GM20000 (cell line): ENCODE measurements at regions not wholly inside any gene's neighbourhood (a gene's known extent, or its start where the extent isn't known, plus 50 kb on each side); places are given as distances from the start of the nearest gene placed in this dataset.

Experiments used
- DNase-seq: peaks from one replicate; pipeline ENCODE4 v3.0.0; 2012; ENCODE audit warnings: low spot score
- TF ChIP-seq, protein P1 (sequence below): IDR thresholded peaks from 2 replicates; pipeline ENCODE4 v1.5.1; 2012; ENCODE audit warnings: mild to moderate bottlenecking, control low read depth; ENCODE audit errors: extremely low read depth, missing control alignments

DNA sequence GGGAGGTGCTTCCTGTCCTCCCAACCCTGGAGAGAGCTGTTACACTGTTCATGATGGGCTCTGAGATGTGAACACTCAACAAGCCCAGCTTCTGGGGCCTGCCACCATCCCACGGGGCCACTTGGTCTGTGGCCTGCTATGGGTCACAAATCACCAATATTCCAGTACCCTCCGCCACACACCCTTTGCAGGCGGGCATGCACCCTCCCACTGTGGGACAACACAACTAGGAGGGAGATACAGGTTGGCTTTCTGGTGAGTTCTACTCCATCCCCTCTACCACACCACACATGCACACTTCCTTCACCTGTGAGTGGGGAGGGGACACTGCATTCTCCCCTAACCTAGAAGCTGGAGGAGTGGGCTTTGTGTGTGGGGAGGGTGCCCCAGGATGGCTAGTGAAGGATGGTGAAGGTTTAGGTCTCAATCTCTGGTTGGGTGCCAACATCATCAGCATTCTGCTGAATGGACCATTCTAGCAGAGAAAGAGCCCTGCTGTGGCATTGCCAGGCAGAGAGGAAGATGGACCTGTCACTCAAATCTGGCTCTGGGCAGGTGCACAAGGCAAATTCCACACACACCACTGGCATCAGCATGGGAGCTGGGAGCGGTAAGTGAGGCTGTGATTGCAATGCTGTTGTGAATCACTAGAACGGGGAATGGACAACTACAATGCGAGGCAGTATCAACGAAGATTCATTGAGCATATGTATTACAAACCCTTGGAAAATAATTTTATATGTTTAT is 175.1 kb downstream of the THBS2 start:
- no peak for DNase-seq
- TF ChIP-seq, protein P1, sequence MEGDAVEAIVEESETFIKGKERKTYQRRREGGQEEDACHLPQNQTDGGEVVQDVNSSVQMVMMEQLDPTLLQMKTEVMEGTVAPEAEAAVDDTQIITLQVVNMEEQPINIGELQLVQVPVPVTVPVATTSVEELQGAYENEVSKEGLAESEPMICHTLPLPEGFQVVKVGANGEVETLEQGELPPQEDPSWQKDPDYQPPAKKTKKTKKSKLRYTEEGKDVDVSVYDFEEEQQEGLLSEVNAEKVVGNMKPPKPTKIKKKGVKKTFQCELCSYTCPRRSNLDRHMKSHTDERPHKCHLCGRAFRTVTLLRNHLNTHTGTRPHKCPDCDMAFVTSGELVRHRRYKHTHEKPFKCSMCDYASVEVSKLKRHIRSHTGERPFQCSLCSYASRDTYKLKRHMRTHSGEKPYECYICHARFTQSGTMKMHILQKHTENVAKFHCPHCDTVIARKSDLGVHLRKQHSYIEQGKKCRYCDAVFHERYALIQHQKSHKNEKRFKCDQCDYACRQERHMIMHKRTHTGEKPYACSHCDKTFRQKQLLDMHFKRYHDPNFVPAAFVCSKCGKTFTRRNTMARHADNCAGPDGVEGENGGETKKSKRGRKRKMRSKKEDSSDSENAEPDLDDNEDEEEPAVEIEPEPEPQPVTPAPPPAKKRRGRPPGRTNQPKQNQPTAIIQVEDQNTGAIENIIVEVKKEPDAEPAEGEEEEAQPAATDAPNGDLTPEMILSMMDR = no peak

DNA sequence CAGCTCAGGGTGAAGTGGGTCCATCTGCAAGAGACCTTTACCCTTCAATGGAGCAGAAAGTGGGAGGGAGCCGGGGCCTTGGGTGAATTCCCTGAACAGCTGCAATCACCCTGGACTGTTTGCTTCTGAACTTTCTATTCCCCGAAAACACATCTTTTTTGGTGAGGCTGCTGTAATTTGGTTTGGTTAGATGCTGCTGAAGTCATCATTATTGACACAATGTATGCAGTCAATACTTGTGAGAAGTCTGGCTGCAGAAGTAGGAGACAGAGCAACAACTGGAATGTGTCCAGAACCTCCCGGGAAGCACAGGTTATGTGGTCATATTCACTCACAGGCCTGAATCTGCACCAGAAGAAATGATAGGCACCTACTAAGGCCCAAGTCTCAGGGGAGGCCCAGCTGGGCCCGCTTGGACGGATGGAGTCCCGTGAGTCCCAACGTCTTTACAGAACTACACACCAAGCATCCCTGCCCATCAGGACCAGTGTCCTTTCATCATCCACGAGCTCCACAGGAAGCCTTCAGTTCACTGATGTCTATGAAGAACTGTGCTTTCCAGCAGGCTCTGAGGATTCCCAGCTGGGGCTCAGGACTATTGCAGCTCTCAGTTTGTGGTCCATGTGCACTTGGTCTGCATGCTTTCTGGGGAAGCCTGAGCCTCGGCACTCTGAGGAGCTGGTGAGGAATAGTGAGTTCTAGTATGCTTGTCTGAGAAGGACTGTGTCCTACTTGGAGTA is 177.6 kb downstream of the THBS2 start:
- TF ChIP-seq, protein P1 = no peak
- no peak for DNase-seq

DNA sequence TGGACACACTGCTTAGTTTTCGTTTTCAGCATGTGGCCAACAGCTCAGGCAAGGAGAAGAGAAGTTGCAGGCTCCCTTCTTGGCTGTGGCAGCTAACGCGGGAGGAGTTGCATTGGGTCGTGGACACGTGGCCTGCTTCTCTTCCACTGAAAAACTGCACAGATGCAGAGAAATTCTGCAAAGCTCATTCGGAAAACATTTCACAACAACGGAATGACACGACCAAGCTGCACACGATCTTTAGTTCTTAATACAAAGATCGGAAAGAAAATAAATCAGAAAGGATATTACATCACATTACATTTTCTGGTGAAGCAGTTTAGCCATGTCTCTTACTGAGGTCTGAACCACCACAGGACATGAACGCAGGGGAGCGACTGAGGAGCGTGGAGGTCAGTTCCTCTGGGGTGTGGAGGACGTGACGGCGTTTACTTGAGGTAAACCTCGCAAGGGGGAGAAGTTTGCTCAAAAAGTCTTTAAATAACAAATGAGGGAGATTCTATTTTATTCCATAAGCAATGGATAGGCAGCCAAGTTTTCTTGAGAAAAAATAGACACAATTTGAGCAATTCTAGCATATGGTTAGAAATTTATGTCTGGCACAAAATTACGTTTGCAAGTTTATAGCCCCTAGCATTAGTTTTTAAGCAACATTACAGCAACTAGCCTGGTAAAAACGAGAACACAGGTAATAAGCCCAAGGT is 178.3 kb downstream of the THBS2 start:
- no peak for DNase-seq

DNA sequence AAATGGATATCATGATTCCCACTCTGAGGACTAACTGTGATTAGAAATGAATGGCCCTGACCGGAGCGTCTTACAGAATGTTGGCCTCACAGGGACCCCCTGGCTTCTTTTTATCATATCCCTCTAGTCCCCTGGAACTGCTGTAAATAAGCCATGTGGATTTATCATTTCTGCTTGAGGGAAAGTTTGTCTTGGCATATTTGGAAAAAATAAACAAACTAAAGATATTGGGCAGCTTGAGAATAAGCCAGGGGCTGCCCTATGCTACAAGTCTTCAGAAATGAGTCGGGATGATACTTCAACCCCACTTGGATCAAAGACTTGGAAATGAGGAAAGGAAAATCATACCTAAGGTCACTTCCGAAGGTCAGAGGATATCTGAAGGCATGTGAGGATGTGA is 179.1 kb downstream of the THBS2 start:
- TF ChIP-seq, protein P1 = no peak
- DNase-seq = no peak

More for the DNA sequence above, 178.3 kb downstream of the THBS2 start:
- TF ChIP-seq, protein P1 = no peak

DNA sequence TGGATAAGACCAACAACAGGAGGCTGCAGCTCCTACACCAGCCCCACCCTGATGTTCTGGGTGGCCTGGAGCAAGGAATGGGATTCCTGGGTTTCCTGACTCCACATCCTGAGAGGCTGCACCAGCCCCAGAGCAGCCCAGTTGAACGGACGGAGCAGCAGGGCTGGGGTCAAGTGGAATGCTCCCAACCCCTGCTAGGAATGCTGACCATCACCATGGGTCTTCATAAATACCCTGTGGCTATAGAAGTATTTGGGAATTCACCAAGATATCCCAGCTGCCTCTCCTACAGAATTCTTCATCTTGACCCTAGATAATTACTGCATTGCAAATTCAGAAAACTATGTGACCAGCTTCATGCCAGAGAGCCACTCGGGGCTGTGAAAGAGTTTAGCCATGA is 180.3 kb downstream of the THBS2 start:
- TF ChIP-seq, protein P1 = no peak
- no peak for DNase-seq

DNA sequence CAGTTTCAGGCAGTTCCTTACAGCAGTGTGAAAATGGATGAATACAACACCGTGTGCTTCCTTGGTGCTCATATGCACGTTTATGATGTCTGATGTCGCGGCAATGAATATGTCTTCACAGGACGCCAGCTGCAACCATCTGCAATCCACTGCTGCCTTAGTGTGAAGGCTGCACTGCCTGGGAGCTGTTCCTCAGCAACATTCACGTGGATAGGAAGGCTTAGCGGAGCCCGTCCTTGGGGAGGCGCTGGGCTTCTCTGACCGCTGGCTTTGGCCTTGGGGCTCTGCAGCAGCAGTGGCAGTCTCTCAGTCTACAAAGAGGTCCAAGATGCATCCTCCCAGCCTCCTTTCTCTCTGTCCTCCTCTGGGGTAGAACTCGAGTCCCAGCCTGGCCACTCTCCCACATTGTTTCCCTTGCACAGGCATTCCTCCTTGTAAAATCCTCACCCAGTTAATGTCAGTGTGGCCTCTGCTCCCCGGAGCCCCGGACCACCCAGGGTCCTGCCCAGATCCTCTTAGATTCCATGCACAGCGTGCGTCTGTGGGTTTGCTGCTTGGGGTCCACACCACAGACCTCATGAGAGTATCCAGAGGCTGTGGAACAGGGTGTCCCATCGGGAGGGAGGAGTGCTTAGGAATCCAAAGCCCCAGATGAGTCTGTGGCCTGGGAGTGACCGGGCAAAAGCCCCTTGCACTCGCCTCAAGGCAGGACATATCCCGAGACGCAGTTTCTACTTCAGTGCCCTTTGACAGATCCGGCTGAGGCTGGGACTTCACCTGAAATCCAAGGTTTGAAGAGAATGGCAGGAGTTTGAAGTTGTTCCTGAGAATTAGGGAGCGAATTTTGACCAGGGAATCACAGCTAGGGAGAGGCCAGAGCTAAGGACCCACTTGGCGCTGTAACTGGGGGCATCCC is 181.3 kb downstream of the THBS2 start:
- no peak for DNase-seq

More for the DNA sequence above, 181.3 kb downstream of the THBS2 start:
- TF ChIP-seq, protein P1 = no peak
